ENCODE measurements at regions not wholly inside any gene's neighbourhood (a gene's known extent, or its start where the extent isn't known, plus 50 kb on each side); places are given as distances from the start of the nearest gene placed in this dataset.

GRCh38 chr20:48352628-48353027, 475.2 kb downstream of the PREX1 start:
- Histone ChIP-seq H3K9me3 (no peaks in the 10 kb centered on the region), H3K4me1 (no peaks in the 10 kb centered on the region), H3K4me3 (no peak overlapping the region), H3K27ac (no peak overlapping the region), H3K27me3 (no peaks in the 10 kb centered on the region), H3K36me3 (no peaks in the 10 kb centered on the region)
- TF ChIP-seq CTCF (IDR thresholded peaks at IDR 0.05), result no peak
- TF ChIP-seq POLR2A (IDR thresholded peaks at IDR 0.05), result no peak
- DNase-seq (no peak), ATAC-seq (no peak)
- intact Hi-C loops (cut with DNase I), result no loop called here
- 100% methylated on average over 2 of the region's 3 CpGs for WGBS (ENCODE audit: insufficient coverage, low coverage, low lambda C conversion rate, missing lambda C conversion rate)

GRCh38 chr20:48352042-48352441, 475.8 kb downstream of the PREX1 start:
- WGBS (ENCODE audit: insufficient coverage, low coverage, low lambda C conversion rate, missing lambda C conversion rate), result 35% methylated on average over 2 of the region's 2 CpGs
- no peaks in the 10 kb centered on the region for H3K9me3 ChIP-seq
- TF ChIP-seq POLR2A (IDR thresholded peaks at IDR 0.05) (no peak), CTCF (IDR thresholded peaks at IDR 0.05) (no peak)
- no peaks in the 10 kb centered on the region for H3K27me3 ChIP-seq
- no peaks in the 10 kb centered on the region for H3K4me1 ChIP-seq
- H3K36me3 ChIP-seq, result no peaks in the 10 kb centered on the region
- no peak overlapping the region for H3K4me3 ChIP-seq
- intact Hi-C loops (cut with DNase I), result no loop called here
- H3K27ac ChIP-seq, result no peak overlapping the region
- DNase-seq (no peak), ATAC-seq (no peak)

GRCh38 chr20:48350313-48350988, 477.3 kb downstream of the PREX1 start:
- H3K36me3 ChIP-seq, result no peaks in the 10 kb centered on the region
- H3K27me3 ChIP-seq, result no peaks in the 10 kb centered on the region
- H3K9me3 ChIP-seq, result no peaks in the 10 kb centered on the region
- intact Hi-C loops (cut with DNase I), result no loop called here
- TF ChIP-seq POLR2A (IDR thresholded peaks at IDR 0.05) (no peak), CTCF (IDR thresholded peaks at IDR 0.05) (peak in 2 of 4 donors; percentile 10 to 22)
- no peaks in the 10 kb centered on the region for H3K4me1 ChIP-seq
- WGBS (ENCODE audit: insufficient coverage, low coverage, low lambda C conversion rate, missing lambda C conversion rate), result 73% methylated on average over 5 of the region's 5 CpGs
- ATAC-seq (peak in 1 of 4 donors; percentile 32), DNase-seq (no peak)
- H3K4me3 ChIP-seq, result no peak overlapping the region
- no peak overlapping the region for H3K27ac ChIP-seq

- Histone ChIP-seq H3K4me3 (no peak overlapping the region), H3K27ac (no peak overlapping the region), H3K4me1 (no peaks in the 10 kb centered on the region), H3K9me3 (no peaks in the 10 kb centered on the region), H3K36me3 (no peaks in the 10 kb centered on the region), H3K27me3 (no peaks in the 10 kb centered on the region)
- TF ChIP-seq POLR2A (IDR thresholded peaks at IDR 0.05) (no peak), CTCF (IDR thresholded peaks at IDR 0.05) (no peak)
- DNase-seq (no peak), ATAC-seq (no peak)
- intact Hi-C loops (cut with DNase I), result no loop called here
- WGBS (ENCODE audit: insufficient coverage, low coverage, low lambda C conversion rate, missing lambda C conversion rate), result 50% methylated on average over 4 of the region's 4 CpGs
Observed at GRCh38 chr20:48349656-48350055, 478.1 kb downstream of the PREX1 start.

Measured in right lobe of liver (tissue), 6 donors.